Lower leg skin (tissue), 4 donors: ENCODE measurements at regions not wholly inside any gene's neighbourhood (a gene's known extent, or its start where the extent isn't known, plus 50 kb on each side); places are given as distances from the start of the nearest gene placed in this dataset.

ENCODE experiments used
- DNase-seq, 2 donors: peaks; one replicate each; pipeline ENCODE4 v3.0.0-alpha.2; 2019; ENCODE audit warnings: low spot score in 2 of 2
- H3K4me3 ChIP-seq: fragments of 200-600 bp; sonication (generic); 2 replicates; pipeline ENCODE4 v1.5.1; 2017; ENCODE audit warnings: mild to moderate bottlenecking, low read depth; ENCODE audit not compliant: poor library complexity, severe bottlenecking
- POLR2A ChIP-seq, 2 donors: fragments of 450-650 bp; IDR thresholded peaks; one replicate each; pipeline ENCODE4 v1.6.1; 2016 to 2017; ENCODE audit warnings: antibody characterized with exemption in 2 of 2, mild to moderate bottlenecking in 1 of 2, moderate library complexity in 1 of 2
- WGBS, 2 donors: methylation state at CpG; one replicate each; pipeline ENCODE4 v1.1.5; 2018; 5-methylcytosine and 5-hydroxymethylcytosine counted together
- intact Hi-C: fragments of 100-400 bp; cut with DNase I; formaldehyde crosslinking; loops from one replicate; pipeline ENCODE4 v1.15.0; 2023; ENCODE audit warnings: low total_unique reads
- TF ChIP-seq, protein P1 (sequence below), 3 donors: fragments of 450-650 bp; IDR thresholded peaks; one replicate each; pipeline ENCODE4 v1.5.1; 2016; ENCODE audit warnings: antibody characterized with exemption in 3 of 3, mild to moderate bottlenecking in 3 of 3, moderate library complexity in 2 of 3

DNA sequence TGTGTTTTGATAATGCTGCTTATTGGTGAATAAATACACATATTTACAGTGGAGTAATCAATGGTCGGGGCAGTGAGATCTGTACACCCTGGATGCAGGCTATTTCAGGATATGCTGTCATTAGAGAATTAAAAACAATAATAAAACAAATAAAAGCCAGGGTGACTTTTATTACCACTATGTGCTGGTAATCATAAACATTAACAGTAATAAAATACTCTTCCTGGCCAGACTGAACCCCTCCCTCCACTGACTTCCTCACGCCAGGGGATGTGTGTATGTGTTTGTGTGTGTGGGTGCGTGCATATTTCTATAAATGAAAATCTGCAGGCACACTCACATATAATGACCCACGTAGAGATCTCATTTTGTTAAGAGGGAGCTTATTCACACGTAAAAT is 98.0 kb upstream of the MAP9 start:
- TF ChIP-seq, protein P1, sequence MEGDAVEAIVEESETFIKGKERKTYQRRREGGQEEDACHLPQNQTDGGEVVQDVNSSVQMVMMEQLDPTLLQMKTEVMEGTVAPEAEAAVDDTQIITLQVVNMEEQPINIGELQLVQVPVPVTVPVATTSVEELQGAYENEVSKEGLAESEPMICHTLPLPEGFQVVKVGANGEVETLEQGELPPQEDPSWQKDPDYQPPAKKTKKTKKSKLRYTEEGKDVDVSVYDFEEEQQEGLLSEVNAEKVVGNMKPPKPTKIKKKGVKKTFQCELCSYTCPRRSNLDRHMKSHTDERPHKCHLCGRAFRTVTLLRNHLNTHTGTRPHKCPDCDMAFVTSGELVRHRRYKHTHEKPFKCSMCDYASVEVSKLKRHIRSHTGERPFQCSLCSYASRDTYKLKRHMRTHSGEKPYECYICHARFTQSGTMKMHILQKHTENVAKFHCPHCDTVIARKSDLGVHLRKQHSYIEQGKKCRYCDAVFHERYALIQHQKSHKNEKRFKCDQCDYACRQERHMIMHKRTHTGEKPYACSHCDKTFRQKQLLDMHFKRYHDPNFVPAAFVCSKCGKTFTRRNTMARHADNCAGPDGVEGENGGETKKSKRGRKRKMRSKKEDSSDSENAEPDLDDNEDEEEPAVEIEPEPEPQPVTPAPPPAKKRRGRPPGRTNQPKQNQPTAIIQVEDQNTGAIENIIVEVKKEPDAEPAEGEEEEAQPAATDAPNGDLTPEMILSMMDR (IDR thresholded peaks at IDR 0.05): no peak
- TF ChIP-seq POLR2A (IDR thresholded peaks at IDR 0.05): no peak
- WGBS, 2 donors: 73 to 76% methylated on average over 5 of the region's 5 CpGs

DNA sequence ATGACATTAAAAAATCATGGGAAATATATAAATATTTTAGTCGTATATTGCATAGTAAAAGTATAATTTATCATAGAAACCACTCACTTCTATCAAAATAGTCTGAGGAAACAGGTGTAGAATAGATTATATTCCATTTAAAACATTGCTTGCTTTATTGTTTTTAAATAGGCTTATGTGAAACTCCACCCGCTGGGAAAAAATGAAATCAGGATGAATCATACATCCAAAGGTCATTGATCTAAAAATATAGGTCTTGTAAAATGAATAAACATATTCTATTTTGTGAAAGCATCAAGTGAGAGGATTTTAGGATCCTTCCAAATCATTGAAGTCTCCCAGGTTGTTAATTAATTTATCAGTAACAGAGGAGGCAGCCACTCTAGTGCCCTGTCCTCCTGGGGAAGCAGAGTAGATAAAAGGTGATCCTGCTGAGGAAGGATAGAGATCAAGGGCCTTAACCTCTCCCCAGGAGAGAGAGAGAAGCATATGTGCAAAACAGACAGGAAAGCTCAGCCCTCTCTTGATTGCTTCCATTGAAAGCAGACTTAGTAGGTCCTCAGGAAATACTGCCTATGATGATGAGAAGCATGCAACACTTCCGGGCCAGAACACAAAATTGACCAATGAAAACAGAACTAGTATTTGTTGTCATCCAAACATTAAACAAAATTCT is 96.8 kb upstream of the MAP9 start:
- H3K4me3 ChIP-seq: no peak overlapping the region
- 61% methylated on average over 3 of the region's 3 CpGs for WGBS, 2 donors
- intact Hi-C loops: no loop called here
- DNase-seq: no peak
- TF ChIP-seq POLR2A (IDR thresholded peaks at IDR 0.05): no peak
- TF ChIP-seq, protein P1 (IDR thresholded peaks at IDR 0.05): no peak

More for the DNA sequence above, 98.0 kb upstream of the MAP9 start:
- no peak for DNase-seq
- intact Hi-C loops: no loop called here
- no peak overlapping the region for H3K4me3 ChIP-seq

DNA sequence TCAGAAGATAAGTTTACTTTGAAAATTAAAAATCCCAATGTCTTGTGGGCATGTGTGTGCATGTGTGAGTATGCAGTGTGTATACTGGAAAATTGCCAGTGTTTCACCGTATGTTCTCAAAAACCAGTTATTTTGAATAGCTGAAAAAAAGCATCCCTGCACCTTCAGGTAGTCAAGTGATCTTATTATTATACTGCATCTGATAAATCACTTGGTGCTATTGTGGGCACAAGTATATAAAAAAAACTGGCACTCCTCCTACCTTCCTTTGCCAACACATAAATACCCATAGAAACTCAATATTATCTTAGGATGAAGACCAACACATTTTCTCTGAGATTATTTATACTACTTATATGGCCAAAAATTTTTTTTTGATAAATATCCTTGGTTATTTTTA is 91.5 kb upstream of the MAP9 start:
- no peak for TF ChIP-seq POLR2A (IDR thresholded peaks at IDR 0.05)
- WGBS, 2 donors: 70 to 73% methylated on average over 1 of the region's 1 CpG
- no peak overlapping the region for H3K4me3 ChIP-seq
- intact Hi-C loops: no loop called here
- DNase-seq: no peak

DNA sequence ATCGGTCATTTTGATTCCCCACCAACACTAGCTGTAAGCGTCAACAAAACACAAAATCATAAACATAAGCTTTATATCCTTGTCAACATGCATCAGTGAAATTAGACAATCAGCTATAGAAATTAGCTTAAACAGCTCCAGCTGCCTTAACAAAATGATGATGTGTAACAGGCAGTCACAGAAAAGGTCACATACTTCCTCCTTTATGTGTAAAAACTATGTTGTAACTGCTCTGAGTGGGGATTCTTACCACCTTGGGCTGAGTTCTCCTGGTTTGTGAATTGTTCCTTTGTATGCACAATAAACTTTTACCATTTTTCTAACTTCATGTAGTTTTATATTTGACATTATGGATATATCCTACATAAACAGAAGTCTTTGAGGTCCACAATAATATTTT is 73.9 kb upstream of the MAP9 start:
- no peak for DNase-seq
- intact Hi-C loops: no loop called here
- H3K4me3 ChIP-seq: no peak overlapping the region
- TF ChIP-seq, protein P1 (IDR thresholded peaks at IDR 0.05): no peak
- TF ChIP-seq POLR2A (IDR thresholded peaks at IDR 0.05): no peak
- 84 to 85% methylated on average over 2 of the region's 2 CpGs for WGBS, 2 donors

DNA sequence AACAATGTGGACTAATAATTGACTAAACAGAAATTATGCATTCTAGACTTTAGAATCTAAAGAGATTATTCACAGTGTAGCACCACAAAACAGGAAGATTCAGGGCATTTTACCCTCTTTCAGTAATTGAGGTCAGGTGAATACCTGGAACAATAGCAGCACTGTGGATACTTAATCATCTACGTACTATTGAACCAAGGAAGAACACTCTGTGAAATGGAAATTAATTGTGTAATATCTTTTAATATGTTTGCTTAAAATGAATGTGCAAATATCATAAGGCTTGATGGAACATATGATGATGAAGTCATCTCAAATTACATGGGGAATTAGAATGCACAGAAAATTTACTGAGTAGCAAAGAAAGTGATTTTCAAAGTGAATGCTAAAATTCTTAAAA is 68.5 kb upstream of the MAP9 start:
- intact Hi-C loops: no loop called here
- H3K4me3 ChIP-seq: no peak overlapping the region
- WGBS, 2 donors: 68 to 92% methylated on average over 1 of the region's 1 CpG
- DNase-seq: no peak
- TF ChIP-seq, protein P1 (IDR thresholded peaks at IDR 0.05): no peak
- no peak for TF ChIP-seq POLR2A (IDR thresholded peaks at IDR 0.05)

DNA sequence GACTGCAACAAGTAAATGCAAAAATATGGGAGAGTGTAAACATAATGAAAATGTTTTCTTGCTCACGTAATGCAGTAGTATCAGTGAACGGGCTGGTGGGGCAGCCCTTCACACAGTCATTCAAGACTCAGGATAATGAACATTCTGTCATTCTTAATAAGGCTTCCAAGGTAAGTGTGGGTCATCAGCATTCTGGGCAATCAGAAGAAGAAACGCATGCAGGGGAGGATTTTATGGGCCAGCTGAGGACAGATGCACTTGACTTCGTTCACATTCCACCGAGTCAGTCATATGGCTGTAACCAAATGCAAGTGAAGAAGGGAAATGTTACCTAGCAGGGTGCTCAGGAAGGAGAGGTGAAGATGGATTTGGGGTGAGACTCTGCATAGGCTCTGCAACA is 68.0 kb upstream of the MAP9 start:
- TF ChIP-seq POLR2A (IDR thresholded peaks at IDR 0.05): no peak
- TF ChIP-seq, protein P1 (IDR thresholded peaks at IDR 0.05): no peak
- no peak overlapping the region for H3K4me3 ChIP-seq
- 75 to 91% methylated on average over 5 of the region's 5 CpGs for WGBS, 2 donors
- DNase-seq: no peak
- intact Hi-C loops: no loop called here
